ENCODE measurements at regions not wholly inside any gene's neighbourhood (a gene's known extent, or its start where the extent isn't known, plus 50 kb on each side); places are given as distances from the start of the nearest gene placed in this dataset.

- Histone ChIP-seq H3K9me3 (ENCODE audit: insufficient read depth, low read length) (no peaks in the 10 kb centered on the region), H3K4me3 (ENCODE audit: insufficient read length, low read depth) (no peak overlapping the region), H3K4me1 (ENCODE audit: insufficient read depth, insufficient read length) (no peaks in the 10 kb centered on the region), H3K27me3 (ENCODE audit: insufficient read depth, insufficient read length) (no peaks in the 10 kb centered on the region), H3K9ac (ENCODE audit: insufficient read length, low read depth) (no peak overlapping the region), H3K36me3 (ENCODE audit: insufficient read depth, insufficient read length, low read length) (no peaks in the 10 kb centered on the region)
- TF ChIP-seq SUZ12 (IDR thresholded peaks at IDR 0.05; ENCODE audit: extremely low read depth, insufficient read depth, insufficient read length) (no peak), YY1 (IDR thresholded peaks at IDR 0.05; ENCODE audit: insufficient read depth, insufficient read length) (no peak), ZNF274 (IDR thresholded peaks at IDR 0.05; ENCODE audit: low read depth, low read length) (no peak)
- no peak for DNase-seq (ENCODE audit: low read depth, low spot score)
Observed at GRCh38 chr16:48047241-48047640, 108.6 kb downstream of the ABCC12 start.

- no peaks in the 10 kb centered on the region for H3K9me3 ChIP-seq (ENCODE audit: insufficient read depth, low read length)
- no peaks in the 10 kb centered on the region for H3K4me1 ChIP-seq (ENCODE audit: insufficient read depth, insufficient read length)
- H3K27me3 ChIP-seq (ENCODE audit: insufficient read depth, insufficient read length) = no peaks in the 10 kb centered on the region
- no peak for DNase-seq (ENCODE audit: low read depth, low spot score)
- no peaks in the 10 kb centered on the region for H3K36me3 ChIP-seq (ENCODE audit: insufficient read depth, insufficient read length, low read length)
- no peak overlapping the region for H3K4me3 ChIP-seq (ENCODE audit: insufficient read length, low read depth)
- TF ChIP-seq YY1 (IDR thresholded peaks at IDR 0.05; ENCODE audit: insufficient read depth, insufficient read length) = no peak
- no peak for TF ChIP-seq ZNF274 (IDR thresholded peaks at IDR 0.05; ENCODE audit: low read depth, low read length)
- TF ChIP-seq SUZ12 (IDR thresholded peaks at IDR 0.05; ENCODE audit: extremely low read depth, insufficient read depth, insufficient read length) = no peak
- H3K9ac ChIP-seq (ENCODE audit: insufficient read length, low read depth) = no peak overlapping the region
Observed at GRCh38 chr16:48044117-48044516, 111.7 kb downstream of the ABCC12 start.

GRCh38 chr16:48041981-48042421 lies 113.8 kb downstream of the ABCC12 start:
- no peak overlapping the region for H3K9ac ChIP-seq (ENCODE audit: insufficient read length, low read depth)
- no peaks in the 10 kb centered on the region for H3K27me3 ChIP-seq (ENCODE audit: insufficient read depth, insufficient read length)
- DNase-seq (ENCODE audit: low read depth, low spot score) = no peak
- H3K4me1 ChIP-seq (ENCODE audit: insufficient read depth, insufficient read length) = no peaks in the 10 kb centered on the region
- no peaks in the 10 kb centered on the region for H3K9me3 ChIP-seq (ENCODE audit: insufficient read depth, low read length)
- no peak for TF ChIP-seq SUZ12 (IDR thresholded peaks at IDR 0.05; ENCODE audit: extremely low read depth, insufficient read depth, insufficient read length)
- no peak for TF ChIP-seq ZNF274 (IDR thresholded peaks at IDR 0.05; ENCODE audit: low read depth, low read length)
- TF ChIP-seq YY1 (IDR thresholded peaks at IDR 0.05; ENCODE audit: insufficient read depth, insufficient read length) = no peak
- no peak overlapping the region for H3K4me3 ChIP-seq (ENCODE audit: insufficient read length, low read depth)
- no peaks in the 10 kb centered on the region for H3K36me3 ChIP-seq (ENCODE audit: insufficient read depth, insufficient read length, low read length)

GRCh38 chr16:48035142-48035541 lies 120.7 kb downstream of the ABCC12 start:
- H3K9ac ChIP-seq (ENCODE audit: insufficient read length, low read depth) = no peak overlapping the region
- H3K27me3 ChIP-seq (ENCODE audit: insufficient read depth, insufficient read length) = no peaks in the 10 kb centered on the region
- no peak for DNase-seq (ENCODE audit: low read depth, low spot score)
- no peaks in the 10 kb centered on the region for H3K36me3 ChIP-seq (ENCODE audit: insufficient read depth, insufficient read length, low read length)
- no peak overlapping the region for H3K4me3 ChIP-seq (ENCODE audit: insufficient read length, low read depth)
- H3K9me3 ChIP-seq (ENCODE audit: insufficient read depth, low read length) = peaks cover 7% of the 10 kb centered on the region; the same call in 1 of the 2 replicates
- no peaks in the 10 kb centered on the region for H3K4me1 ChIP-seq (ENCODE audit: insufficient read depth, insufficient read length)
- TF ChIP-seq ZNF274 (IDR thresholded peaks at IDR 0.05; ENCODE audit: low read depth, low read length) = no peak
- no peak for TF ChIP-seq YY1 (IDR thresholded peaks at IDR 0.05; ENCODE audit: insufficient read depth, insufficient read length)
- TF ChIP-seq SUZ12 (IDR thresholded peaks at IDR 0.05; ENCODE audit: extremely low read depth, insufficient read depth, insufficient read length) = no peak

- TF ChIP-seq SUZ12 (IDR thresholded peaks at IDR 0.05; ENCODE audit: extremely low read depth, insufficient read depth, insufficient read length) (no peak), ZNF274 (IDR thresholded peaks at IDR 0.05; ENCODE audit: low read depth, low read length) (no peak), YY1 (IDR thresholded peaks at IDR 0.05; ENCODE audit: insufficient read depth, insufficient read length) (no peak)
- Histone ChIP-seq H3K4me3 (ENCODE audit: insufficient read length, low read depth) (no peak overlapping the region), H3K36me3 (ENCODE audit: insufficient read depth, insufficient read length, low read length) (no peaks in the 10 kb centered on the region), H3K27me3 (ENCODE audit: insufficient read depth, insufficient read length) (no peaks in the 10 kb centered on the region), H3K4me1 (ENCODE audit: insufficient read depth, insufficient read length) (no peaks in the 10 kb centered on the region), H3K9ac (ENCODE audit: insufficient read length, low read depth) (no peak overlapping the region), H3K9me3 (ENCODE audit: insufficient read depth, low read length) (peaks cover 7% of the 10 kb centered on the region; the same call in 1 of the 2 replicates)
- no peak for DNase-seq (ENCODE audit: low read depth, low spot score)
Observed at GRCh38 chr16:48030926-48031325, 124.9 kb downstream of the ABCC12 start.

- DNase-seq (ENCODE audit: low read depth, low spot score) = no peak
Observed at GRCh38 chr16:48029768-48030167, 126.0 kb downstream of the ABCC12 start.

GRCh38 chr16:48025359-48025758 lies 130.4 kb downstream of the ABCC12 start:
- H3K9me3 ChIP-seq (ENCODE audit: insufficient read depth, low read length) = peaks cover 10% of the 10 kb centered on the region; the same call in 1 of the 2 replicates
- H3K27me3 ChIP-seq (ENCODE audit: insufficient read depth, insufficient read length) = no peaks in the 10 kb centered on the region
- H3K4me1 ChIP-seq (ENCODE audit: insufficient read depth, insufficient read length) = peaks cover 1% of the 10 kb centered on the region
- H3K4me3 ChIP-seq (ENCODE audit: insufficient read length, low read depth) = no peak overlapping the region
- H3K36me3 ChIP-seq (ENCODE audit: insufficient read depth, insufficient read length, low read length) = no peaks in the 10 kb centered on the region
- no peak overlapping the region for H3K9ac ChIP-seq (ENCODE audit: insufficient read length, low read depth)
- DNase-seq (ENCODE audit: low read depth, low spot score) = no peak
- TF ChIP-seq ZNF274 (IDR thresholded peaks at IDR 0.05; ENCODE audit: low read depth, low read length) = no peak
- no peak for TF ChIP-seq YY1 (IDR thresholded peaks at IDR 0.05; ENCODE audit: insufficient read depth, insufficient read length)
- TF ChIP-seq SUZ12 (IDR thresholded peaks at IDR 0.05; ENCODE audit: extremely low read depth, insufficient read depth, insufficient read length) = no peak

More at GRCh38 chr16:48029768-48030167, 126.0 kb downstream of the ABCC12 start:
- H3K4me3 ChIP-seq (ENCODE audit: insufficient read length, low read depth) = no peak overlapping the region
- peaks cover 7% of the 10 kb centered on the region; the same call in 1 of the 2 replicates for H3K9me3 ChIP-seq (ENCODE audit: insufficient read depth, low read length)
- no peak overlapping the region for H3K9ac ChIP-seq (ENCODE audit: insufficient read length, low read depth)
- no peaks in the 10 kb centered on the region for H3K27me3 ChIP-seq (ENCODE audit: insufficient read depth, insufficient read length)
- no peaks in the 10 kb centered on the region for H3K4me1 ChIP-seq (ENCODE audit: insufficient read depth, insufficient read length)
- TF ChIP-seq ZNF274 (IDR thresholded peaks at IDR 0.05; ENCODE audit: low read depth, low read length) (no peak), YY1 (IDR thresholded peaks at IDR 0.05; ENCODE audit: insufficient read depth, insufficient read length) (no peak), SUZ12 (IDR thresholded peaks at IDR 0.05; ENCODE audit: extremely low read depth, insufficient read depth, insufficient read length) (no peak)
- no peaks in the 10 kb centered on the region for H3K36me3 ChIP-seq (ENCODE audit: insufficient read depth, insufficient read length, low read length)

Data from NT2/D1 (cell line).